GM13976 (cell line): ENCODE measurements at regions not wholly inside any gene's neighbourhood (a gene's known extent, or its start where the extent isn't known, plus 50 kb on each side); places are given as distances from the start of the nearest gene placed in this dataset.
"Not testable (repeated sequence)": the region's sequence is repeated elsewhere in the genome, so short reads cannot be mapped to it uniquely, and the experiment has no call there.

Experiments used
- DNase-seq: peaks from one replicate; pipeline ENCODE4 v3.0.0; 2012; ENCODE audit warnings: low spot score
- CTCF ChIP-seq: IDR thresholded peaks from 2 replicates; pipeline ENCODE4 v1.5.1; 2012; ENCODE audit warnings: borderline replicate concordance, mild to moderate bottlenecking; ENCODE audit not compliant: insufficient read depth; ENCODE audit errors: extremely low read depth, missing control alignments, control extremely low read depth
- in situ Hi-C: fragments of 300-500 bp; cut with MboI; formaldehyde crosslinking; loops from one replicate; pipeline ENCODE4 v1.12.0; 2022; ENCODE audit warnings: low sequenced_read_pairs, mixed read lengths, inconsistent platforms; ENCODE audit not compliant: unreplicated experiment

DNA sequence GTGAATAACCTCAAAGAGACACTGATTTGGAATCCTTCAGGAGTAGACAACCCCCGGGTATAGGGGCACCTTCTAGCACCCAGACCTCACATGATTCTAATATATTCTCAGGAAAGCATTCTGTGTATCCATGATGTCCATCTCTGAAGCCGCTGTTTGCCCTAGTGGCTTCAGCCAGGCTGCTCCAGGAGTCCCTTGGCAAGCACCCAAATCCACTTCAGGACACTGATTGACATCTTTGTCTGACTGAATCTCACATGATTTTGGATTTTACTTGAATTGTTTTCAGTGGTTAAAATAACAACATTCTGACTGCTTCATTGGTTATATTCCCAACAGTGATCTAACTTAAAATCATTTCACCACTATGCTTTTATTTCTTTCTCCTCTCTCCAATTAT is 390.5 kb upstream of the CLEC14A start:
- no peak for DNase-seq

DNA sequence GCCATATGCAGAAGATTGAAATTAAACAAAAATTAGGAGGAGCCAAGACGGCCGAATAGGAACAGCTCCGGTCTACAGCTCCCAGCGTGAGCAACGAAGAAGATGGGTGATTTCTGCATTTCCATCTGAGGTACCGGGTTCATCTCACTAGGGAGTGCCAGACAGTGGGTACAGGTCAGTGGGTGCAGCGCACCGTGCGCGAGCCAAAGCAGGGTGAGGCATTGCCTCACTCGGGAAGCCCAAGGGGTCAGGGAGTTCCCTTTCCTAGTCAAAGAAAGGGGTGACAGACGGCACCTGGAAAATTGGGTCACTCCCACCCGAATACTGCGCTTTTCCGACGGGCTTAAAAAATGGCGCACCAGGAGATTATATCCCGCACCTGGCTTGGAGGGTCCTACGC is 379.0 kb upstream of the CLEC14A start:
- in situ Hi-C loops, DNase-seq: not testable (repeated sequence)

More for the DNA sequence above, 390.5 kb upstream of the CLEC14A start:
- in situ Hi-C loops: no loop called here
- no peak for TF ChIP-seq CTCF

- no peak for DNase-seq
- no peak for TF ChIP-seq CTCF
- in situ Hi-C loops: no loop called here
Measured at GRCh38 chr14:38629412-38629811, 373.5 kb upstream of the CLEC14A start.

DNA sequence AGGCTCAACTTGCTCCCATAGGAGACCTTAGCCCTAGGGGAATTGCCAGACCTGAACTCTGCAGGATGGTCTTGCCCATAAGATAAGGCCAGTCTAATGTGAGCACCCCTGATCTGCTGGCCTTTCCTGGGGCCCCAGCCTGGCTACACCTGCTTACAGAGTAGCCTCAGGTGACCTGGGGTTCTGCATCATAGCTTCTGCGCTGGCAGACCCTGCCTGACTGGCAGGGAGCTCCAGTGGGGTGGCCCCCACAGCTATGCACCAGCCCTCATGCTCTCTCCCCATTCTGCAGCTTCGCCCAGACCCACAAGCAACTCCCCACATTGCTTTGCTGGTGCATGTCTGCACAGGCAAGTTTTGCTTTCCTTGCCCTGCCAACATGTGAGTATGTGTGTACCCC is 371.3 kb upstream of the CLEC14A start:
- in situ Hi-C loops: no loop called here

DNA sequence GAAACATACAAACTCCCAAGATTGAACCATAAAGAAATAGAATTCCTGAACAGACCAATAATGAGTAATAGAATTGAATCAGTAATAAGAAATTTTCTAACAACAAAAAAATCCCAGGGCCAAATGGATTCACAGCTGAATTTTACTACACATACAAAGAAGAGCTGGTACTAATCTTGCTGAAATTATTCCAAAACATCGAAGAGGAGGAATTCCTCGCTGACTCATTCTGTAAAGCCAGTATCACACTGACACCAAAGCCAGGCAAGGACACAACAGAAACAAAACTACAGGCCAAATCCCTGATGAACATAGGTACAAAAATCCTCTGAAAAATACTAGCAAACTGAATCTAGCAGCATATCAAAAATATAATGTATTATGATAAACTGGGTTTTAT is 367.8 kb upstream of the CLEC14A start:
- in situ Hi-C loops: no loop called here
- no peak for DNase-seq
- TF ChIP-seq CTCF: no peak

More for the DNA sequence above, 371.3 kb upstream of the CLEC14A start:
- no peak for DNase-seq
- no peak for TF ChIP-seq CTCF

DNA sequence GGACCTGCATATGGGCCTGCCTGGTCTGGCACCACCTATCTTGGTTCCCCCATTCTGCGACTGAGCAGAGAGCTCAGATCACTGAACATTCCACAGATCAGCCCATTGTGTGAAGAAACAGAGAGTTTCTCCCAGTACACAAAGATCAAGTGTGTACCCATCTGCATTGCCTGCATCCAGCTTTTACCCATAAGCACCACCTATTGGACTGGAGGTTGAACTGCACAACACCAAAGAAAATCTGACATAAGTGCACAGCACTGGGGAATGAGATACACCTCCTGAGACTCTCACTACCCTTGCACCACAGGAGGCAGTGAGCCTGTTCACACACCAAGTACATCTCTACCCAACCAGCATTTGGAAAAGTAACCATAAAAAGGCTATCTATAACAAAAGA is 362.6 kb upstream of the CLEC14A start:
- DNase-seq: no peak
- in situ Hi-C loops: no loop called here
- TF ChIP-seq CTCF: no peak

- no peak for DNase-seq
- no peak for TF ChIP-seq CTCF
- in situ Hi-C loops: no loop called here
Measured at GRCh38 chr14:38616959-38617358, 361.1 kb upstream of the CLEC14A start.
